Activated CD4-positive, alpha-beta T cell treated with anti-CD3 and anti-CD28 coated beads, Interleukin-2, amount 50 U/mL, for 4 hours (primary cell): ENCODE measurements at regions not wholly inside any gene's neighbourhood (a gene's known extent, or its start where the extent isn't known, plus 50 kb on each side); places are given as distances from the start of the nearest gene placed in this dataset.

Source experiments
- DNase-seq, 2 experiments: peaks; one replicate each; pipeline ENCODE4 v3.0.0-alpha.2; 2020

DNA sequence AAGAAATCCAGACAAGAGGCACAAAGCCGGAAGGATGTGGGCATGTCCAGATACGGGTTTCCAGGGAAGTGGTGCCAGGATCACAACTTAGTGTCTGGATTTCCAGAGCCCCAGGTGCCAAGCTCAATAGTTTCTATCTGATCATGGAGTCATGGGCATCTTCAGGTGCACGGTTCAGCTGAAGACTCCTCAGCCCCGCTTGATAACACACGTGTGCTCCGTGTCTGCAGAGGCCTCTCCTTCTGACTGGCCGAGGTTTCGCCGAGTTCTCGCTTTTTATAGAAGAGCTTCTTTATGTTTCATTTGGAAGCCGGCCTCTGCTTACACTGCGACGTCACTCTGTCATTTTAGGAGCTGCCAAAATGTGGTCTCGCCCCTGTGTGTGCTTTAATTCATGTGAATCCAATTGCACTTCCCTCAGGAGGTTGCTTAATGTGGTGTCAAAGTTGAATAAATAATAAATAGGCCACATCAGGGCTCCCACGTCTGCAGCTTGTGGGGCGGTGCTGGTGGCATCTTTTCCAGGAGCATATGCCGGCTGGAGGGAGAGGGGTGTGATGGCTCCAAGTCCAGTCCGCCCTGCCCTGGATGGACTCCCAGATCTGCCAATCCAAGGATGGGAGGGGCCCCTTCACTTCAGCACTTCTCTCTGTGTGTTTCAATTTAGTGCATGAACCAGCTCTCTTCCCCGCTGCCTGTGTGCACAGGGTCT is 1410.8 kb downstream of the TBC1D22A start:
- no peak for DNase-seq

DNA sequence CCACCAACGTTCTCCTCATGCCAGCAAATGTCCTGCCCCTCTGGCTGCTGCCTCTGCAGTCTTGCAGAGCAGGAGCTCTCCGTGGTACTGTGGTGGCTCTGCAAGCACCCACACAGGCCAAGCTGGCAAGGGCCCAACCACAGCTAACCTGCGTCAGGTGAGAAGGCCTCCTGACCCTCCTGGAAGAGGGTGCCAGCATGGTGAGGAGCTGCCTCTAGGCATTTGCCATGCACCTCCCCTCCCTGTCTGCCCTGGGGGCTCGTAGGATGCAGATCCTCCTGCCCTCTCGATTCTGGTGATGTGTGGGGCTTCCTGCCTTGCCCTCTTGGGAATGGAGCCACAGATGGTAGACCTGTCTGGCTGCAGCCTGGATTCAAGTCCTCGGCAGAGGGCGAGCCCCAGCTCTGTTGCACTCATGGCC is 1408.8 kb downstream of the TBC1D22A start:
- DNase-seq = no peak

DNA sequence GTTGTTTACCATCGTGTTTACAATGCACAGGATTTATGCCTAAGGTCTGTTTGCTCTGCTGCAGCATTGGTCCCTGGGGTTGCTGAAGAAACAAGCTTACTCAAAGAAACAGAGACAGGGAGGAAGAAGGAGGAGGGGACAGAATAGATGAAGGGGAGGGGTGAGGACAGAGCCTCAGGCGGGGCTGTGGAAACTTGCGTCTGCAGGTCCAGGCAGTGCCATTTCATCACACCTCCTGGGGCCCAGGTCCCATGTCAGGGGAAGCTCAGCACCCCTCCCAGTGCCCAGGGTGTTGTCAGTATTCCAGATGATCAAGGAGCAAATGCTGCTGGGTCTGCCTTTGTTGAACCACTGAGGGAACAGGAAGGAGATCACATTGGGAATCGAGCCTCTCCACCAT is 1406.8 kb downstream of the TBC1D22A start:
- DNase-seq = no peak

DNA sequence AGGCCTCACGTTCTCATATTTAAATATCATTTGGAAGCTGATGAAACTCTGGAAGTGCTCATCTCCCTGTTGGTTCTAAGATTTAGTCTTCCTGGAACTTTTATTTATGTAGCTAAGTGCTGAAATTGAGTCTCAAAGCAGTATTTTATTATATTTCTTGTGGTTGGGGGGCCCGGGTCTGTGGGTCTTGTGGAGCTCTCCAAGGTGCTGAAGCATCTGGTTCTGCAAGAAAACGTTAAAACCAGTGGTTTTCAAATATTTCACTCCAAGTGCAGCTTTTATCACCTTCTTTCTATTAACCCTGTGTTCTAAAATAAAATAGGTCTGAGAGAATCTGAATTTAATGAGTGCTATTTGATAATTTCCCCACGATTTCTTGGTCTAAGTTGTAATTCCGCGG is 1404.8 kb downstream of the TBC1D22A start:
- no peak for DNase-seq

- no peak for DNase-seq
Measured at GRCh38 chr22:48161298-48161697, 1398.8 kb downstream of the TBC1D22A start.

DNA sequence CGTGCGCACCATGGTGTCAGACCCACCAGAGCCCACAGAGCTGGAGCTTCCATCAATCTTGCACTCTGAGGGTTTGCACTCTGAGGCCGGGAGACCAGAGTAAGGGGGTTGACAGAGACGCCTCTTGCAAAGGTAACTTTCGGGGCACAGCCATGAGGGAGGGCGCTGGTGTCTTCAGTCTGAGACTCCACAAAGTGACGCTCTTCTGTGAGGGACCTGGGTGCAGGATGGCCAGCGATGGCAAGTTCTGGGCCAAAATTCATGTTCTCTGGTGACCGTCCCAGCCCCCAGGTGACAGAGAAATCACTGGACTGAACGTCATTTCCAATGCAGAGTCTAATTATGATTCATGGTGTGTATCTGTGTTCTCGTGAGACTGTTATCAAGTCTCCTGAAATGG is 1395.2 kb downstream of the TBC1D22A start:
- no peak for DNase-seq

GRCh38 chr22:48156603-48157355 is 1394.3 kb downstream of the TBC1D22A start:
- no peak for DNase-seq

DNA sequence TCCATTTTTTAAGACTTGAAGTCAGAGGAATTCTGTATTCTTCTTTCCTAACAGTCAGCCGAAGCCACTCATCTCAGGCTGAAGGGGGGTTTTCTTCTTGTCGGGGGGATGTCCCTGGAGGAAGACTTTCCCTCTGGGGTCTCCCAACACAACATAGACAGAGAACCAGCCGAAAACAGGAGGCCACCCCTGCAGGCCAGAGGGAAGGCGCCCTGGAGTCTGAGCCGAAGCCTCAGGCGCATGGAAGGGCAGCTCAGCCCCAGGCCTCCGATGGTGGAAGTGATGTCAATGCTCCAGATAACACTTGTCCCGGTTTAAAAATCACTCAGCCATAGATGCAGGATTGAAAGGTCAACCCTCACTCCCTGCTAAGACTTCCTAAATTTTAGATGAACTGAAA is 1393.0 kb downstream of the TBC1D22A start:
- DNase-seq = no peak

GRCh38 chr22:48154943-48155240 is 1392.4 kb downstream of the TBC1D22A start:
- no peak for DNase-seq

GRCh38 chr22:48154169-48154942 is 1391.9 kb downstream of the TBC1D22A start:
- no peak for DNase-seq

GRCh38 chr22:48153726-48154125 is 1391.3 kb downstream of the TBC1D22A start:
- no peak for DNase-seq

GRCh38 chr22:48152916-48153315 is 1390.5 kb downstream of the TBC1D22A start:
- DNase-seq = no peak

GRCh38 chr22:48152164-48152775 is 1389.8 kb downstream of the TBC1D22A start:
- no peak for DNase-seq

DNA sequence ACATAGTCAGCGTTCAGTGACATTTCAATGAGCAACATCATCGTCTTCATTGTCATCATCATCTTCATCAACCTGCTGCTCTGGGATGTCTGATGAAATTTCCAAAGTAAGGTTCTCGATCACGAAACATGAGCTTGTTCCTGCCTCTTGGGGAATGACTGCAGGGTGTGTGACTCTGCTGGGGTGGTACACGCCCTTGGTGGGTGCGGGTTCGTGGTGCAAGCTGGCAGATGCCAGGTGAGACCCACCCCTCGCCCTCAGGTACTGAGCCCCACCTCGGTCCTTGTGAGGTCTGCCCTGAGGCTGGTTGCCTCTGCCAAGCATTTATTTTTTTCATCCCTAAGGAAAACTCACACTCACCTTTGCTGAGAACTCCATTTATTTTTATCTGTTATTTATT is 1389.2 kb downstream of the TBC1D22A start:
- DNase-seq = no peak

DNA sequence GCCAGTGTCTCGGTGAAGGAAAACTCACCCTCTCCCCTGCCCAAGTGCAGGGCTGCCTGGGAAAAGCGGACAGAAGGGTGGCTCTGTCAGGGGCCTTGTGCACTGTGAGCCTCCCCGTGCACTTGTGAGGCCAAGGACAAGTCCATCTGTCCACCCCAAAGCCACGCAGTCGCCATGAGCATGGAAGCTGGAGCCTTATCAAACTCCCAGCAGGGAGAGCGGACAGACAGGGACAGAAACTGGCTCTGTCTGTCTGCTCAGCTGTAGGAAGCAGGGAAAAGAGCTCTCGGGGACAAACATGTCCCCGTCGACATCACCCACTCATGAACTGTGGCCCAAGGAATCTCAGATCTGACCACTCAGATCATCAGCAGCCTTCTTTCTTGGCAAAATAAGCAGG is 1385.4 kb downstream of the TBC1D22A start:
- no peak for DNase-seq

DNA sequence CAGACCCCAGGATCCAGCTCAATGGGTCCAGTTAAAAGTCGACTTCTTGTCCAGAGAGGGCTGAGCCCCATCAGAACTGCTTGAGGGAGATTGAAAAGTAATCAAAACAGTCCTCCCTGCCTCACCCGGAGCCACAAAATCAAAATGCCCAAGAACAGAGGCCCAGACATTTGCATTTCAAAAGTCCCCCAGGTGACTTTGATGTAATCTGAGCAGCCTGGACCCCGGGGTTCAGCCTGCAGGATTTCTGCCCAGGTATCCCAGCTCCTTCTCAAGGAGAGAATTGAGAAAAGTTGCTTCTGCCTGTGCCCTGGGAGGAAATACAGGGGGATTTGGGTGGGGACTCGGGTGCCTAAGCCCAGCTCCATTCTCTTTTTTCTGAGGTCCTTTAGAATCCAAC is 1385.0 kb downstream of the TBC1D22A start:
- no peak for DNase-seq

GRCh38 chr22:48146426-48146825 is 1384.0 kb downstream of the TBC1D22A start:
- no peak for DNase-seq

- no peak for DNase-seq
Measured at GRCh38 chr22:48145738-48146137, 1383.3 kb downstream of the TBC1D22A start.

DNA sequence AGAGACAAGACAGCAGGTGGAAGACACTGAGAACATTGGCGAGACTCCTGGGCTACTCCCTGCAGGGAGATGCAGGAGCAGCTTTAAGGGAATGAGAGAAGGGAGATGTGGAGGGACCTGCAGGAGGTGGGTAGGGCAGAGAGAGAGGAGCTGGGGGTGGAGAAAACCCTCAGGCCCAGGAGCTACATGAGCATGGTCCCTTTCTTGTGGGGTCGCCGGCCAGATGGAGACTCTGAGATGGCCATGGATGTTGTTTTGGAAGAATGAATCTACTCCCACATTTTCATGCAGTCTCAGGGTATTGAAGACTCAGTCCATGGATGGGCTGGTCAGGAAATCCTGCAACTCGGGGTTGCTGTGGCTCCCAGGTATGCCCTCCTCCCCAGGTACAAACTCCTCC is 1381.9 kb downstream of the TBC1D22A start:
- DNase-seq = no peak

DNA sequence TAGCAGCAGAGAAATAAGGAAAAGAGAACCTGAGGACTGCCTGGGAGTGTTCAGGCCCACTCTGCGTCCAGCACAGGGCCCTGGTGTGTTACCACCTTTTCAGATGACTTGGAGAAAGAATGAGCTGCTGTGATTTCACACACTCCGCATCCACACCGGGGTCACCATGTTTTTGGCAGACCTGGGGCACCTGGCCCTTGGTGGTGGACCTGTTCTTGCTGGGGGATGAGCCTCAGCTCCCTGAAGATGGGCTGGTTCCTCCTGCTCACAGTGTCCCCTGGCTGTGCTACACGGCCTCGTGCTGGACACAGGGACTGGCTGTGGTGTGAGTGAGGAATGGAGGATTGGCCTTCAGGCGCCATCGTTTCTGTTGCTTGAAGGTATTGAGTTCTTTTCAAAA is 1381.4 kb downstream of the TBC1D22A start:
- no peak for DNase-seq

DNA sequence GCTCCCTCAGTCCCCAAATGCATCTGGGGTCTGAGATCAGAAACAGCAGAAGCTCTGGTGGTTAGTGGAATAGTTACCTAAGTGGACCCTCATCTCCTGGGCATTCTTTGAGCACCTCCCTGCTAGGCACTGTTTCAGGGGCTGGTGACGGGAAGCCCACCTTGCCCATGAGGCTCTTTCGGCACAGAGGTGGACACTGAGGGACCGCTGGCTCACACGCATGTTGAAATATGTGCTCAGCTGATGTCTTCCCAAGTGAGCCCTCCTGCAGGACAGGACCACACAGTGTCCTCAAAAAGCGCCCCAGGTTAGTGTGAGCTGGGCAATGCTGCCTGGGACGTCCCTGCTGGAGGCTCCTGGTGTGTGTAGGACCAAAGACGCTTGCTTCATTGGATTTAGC is 1379.9 kb downstream of the TBC1D22A start:
- DNase-seq = no peak

DNA sequence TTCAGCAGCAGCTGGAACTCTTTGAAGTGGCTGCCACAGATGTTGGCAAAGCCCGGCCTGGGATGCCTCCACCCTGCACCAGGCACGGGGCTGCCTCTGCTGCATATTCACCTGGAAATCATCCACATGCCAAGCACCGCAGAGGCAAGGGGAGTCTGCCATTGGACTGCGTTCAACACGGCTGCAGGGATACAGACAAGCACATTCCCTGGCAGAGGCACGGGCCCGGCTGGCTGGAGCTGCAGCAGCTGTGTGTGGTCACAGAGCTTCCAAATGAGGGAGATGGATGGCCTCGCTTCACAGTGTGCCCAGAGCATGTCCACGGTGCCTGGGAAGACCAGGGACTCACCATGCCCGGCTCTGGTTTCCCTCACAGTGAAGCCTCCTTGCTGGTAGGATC is 1378.9 kb downstream of the TBC1D22A start:
- DNase-seq = no peak

DNA sequence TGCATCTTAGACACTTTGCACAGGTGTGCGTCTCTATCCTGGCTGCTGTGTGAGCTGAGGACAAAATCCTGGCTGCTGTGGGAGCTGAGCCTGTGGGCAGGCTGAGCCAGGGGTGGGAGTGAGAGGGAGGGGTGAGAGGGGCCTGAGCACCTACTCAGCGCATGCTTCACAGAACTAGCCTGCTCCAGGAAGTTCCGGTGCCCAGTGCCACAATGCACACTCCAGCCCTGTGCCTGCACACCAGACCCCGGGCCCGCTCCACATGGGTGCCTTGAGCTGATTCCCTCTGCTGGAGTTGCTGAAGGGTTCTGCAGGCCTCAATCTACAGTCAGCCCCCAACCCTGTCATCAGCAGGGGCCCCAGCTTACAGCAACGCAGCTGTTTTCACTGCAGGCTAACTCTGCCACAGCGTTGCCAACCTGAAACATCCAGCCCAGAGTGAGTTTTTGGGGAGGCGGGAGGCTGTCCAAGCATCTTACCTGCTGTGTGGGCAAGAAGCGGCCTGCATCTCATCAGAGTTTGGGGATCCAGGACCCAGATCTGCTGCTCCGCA is 1377.9 kb downstream of the TBC1D22A start:
- DNase-seq = no peak
